HEK293 (cell line): ENCODE measurements at regions not wholly inside any gene's neighbourhood (a gene's known extent, or its start where the extent isn't known, plus 50 kb on each side); places are given as distances from the start of the nearest gene placed in this dataset.

Source experiments
- CTCF ChIA-PET: fragments of 350-600 bp; formaldehyde crosslinking; extraction: SDS; loops from one replicate; lab custom pipeline; 2021; ENCODE audit warnings: antibody characterized with exemption; lab: Yijun Ruan, JAX
- POLR2A ChIA-PET: fragments of 300-600 bp; formaldehyde crosslinking; extraction: SDS; loops from one replicate; lab custom pipeline; 2020; ENCODE audit warnings: antibody characterized with exemption, inconsistent platforms; lab: Yijun Ruan, JAX
- H3K27ac ChIP-seq: fragments of 200-500 bp; sonication (Bioruptor generic); 2 replicates; pipeline ENCODE4 v1.5.1; 2014; ENCODE audit warnings: low read depth, low read length, control low read depth, inconsistent platforms; ENCODE audit errors: extremely low read depth
- H3K36me3 ChIP-seq, 2 experiments: fragments of 200-500 bp in 1 of 2; sonication (Bioruptor generic) in 1 of 2; 1 replicate in 1 of 2; 2 replicates in 1 of 2; pipeline ENCODE4 v1.5.1; 2014 to 2017; ENCODE audit warnings: inconsistent platforms in 2 of 2, low read length in 2 of 2; ENCODE audit not compliant: control insufficient read depth in 2 of 2, insufficient read depth in 1 of 2
- H3K4me1 ChIP-seq: fragments of 200-500 bp; sonication (Bioruptor generic); 2 replicates; pipeline ENCODE4 v1.5.1; 2014; ENCODE audit warnings: mild to moderate bottlenecking, low read length, inconsistent platforms; ENCODE audit not compliant: control insufficient read depth, insufficient read depth
- H3K4me3 ChIP-seq: 2 replicates; pipeline ENCODE4 v1.5.1; 2011; ENCODE audit warnings: low read depth, mild to moderate bottlenecking, control low read depth, low read length, moderate library complexity
- H3K9me3 ChIP-seq: fragments of 200-500 bp; sonication (Bioruptor generic); 2 replicates; pipeline ENCODE4 v1.5.1; 2014; ENCODE audit warnings: low read depth, low read length, inconsistent platforms; ENCODE audit not compliant: control insufficient read depth, insufficient read depth
- ATF2 ChIP-seq: fragments of 450-650 bp; formaldehyde crosslinking; IDR thresholded peaks from 2 replicates; pipeline ENCODE4 v1.5.1; 2016; ENCODE audit warnings: missing biosample characterization, missing genetic modification characterization, low read depth
- BCL11A ChIP-seq: fragments of 450-650 bp; formaldehyde crosslinking; IDR thresholded peaks from 2 replicates; pipeline ENCODE4 v1.5.1; 2016; ENCODE audit warnings: low read depth, missing biosample characterization, missing genetic modification characterization
- HIC1 ChIP-seq: fragments of 450-650 bp; formaldehyde crosslinking; IDR thresholded peaks from 2 replicates; pipeline ENCODE4 v1.5.1; 2016; ENCODE audit warnings: missing biosample characterization, missing genetic modification characterization
- KLF10 ChIP-seq: fragments of 450-650 bp; IDR thresholded peaks from 2 replicates; pipeline ENCODE4 v1.5.1; 2018; ENCODE audit warnings: missing biosample characterization, mild to moderate bottlenecking, missing genetic modification characterization
- PATZ1 ChIP-seq: fragments of 450-650 bp; formaldehyde crosslinking; IDR thresholded peaks from 2 replicates; pipeline ENCODE4 v1.5.1; 2016; ENCODE audit warnings: missing biosample characterization, missing genetic modification characterization
- PBX3 ChIP-seq: sonication (generic); formaldehyde crosslinking; IDR thresholded peaks from 2 replicates; pipeline ENCODE4 v1.8.1; 2022; ENCODE audit warnings: mild to moderate bottlenecking, moderate library complexity, missing genetic modification reagents
- SCRT2 ChIP-seq: fragments of 450-650 bp; formaldehyde crosslinking; IDR thresholded peaks from 2 replicates; pipeline ENCODE4 v1.5.1; 2016; ENCODE audit warnings: missing biosample characterization, missing genetic modification characterization
- SP2 ChIP-seq: fragments of 450-650 bp; formaldehyde crosslinking; IDR thresholded peaks from 2 replicates; pipeline ENCODE4 v1.5.1; 2016; ENCODE audit warnings: missing biosample characterization, missing genetic modification characterization
- ZFHX2 ChIP-seq: fragments of 450-650 bp; formaldehyde crosslinking; conservative IDR thresholded peaks from 2 replicates; pipeline ENCODE4 v1.5.1; 2016; ENCODE audit warnings: missing biosample characterization, missing genetic modification characterization
- ZNF10 ChIP-seq: fragments of 450-650 bp; formaldehyde crosslinking; IDR thresholded peaks from 2 replicates; pipeline ENCODE4 v1.5.1; 2017; ENCODE audit warnings: missing biosample characterization, missing genetic modification characterization
- ZNF157 ChIP-seq: fragments of 450-650 bp; formaldehyde crosslinking; IDR thresholded peaks from 2 replicates; pipeline ENCODE4 v1.5.1; 2016; ENCODE audit warnings: missing biosample characterization, missing genetic modification characterization
- ZNF2 ChIP-seq: fragments of 450-650 bp; formaldehyde crosslinking; IDR thresholded peaks from 2 replicates; pipeline ENCODE4 v1.5.1; 2016; ENCODE audit warnings: missing biosample characterization, missing genetic modification characterization
- ZNF223 ChIP-seq: fragments of 450-650 bp; formaldehyde crosslinking; IDR thresholded peaks from 2 replicates; pipeline ENCODE4 v1.5.1; 2016; ENCODE audit warnings: missing biosample characterization, missing genetic modification characterization
- ZNF423 ChIP-seq: fragments of 450-650 bp; formaldehyde crosslinking; IDR thresholded peaks from 2 replicates; pipeline ENCODE4 v1.5.1; 2016; ENCODE audit warnings: missing biosample characterization, missing genetic modification characterization
- ZNF426 ChIP-seq: fragments of 450-650 bp; formaldehyde crosslinking; IDR thresholded peaks from 2 replicates; pipeline ENCODE4 v1.5.1; 2017; ENCODE audit warnings: missing biosample characterization, missing genetic modification characterization, mild to moderate bottlenecking, inconsistent platforms, moderate library complexity
- ZNF513 ChIP-seq: fragments of 450-650 bp; IDR thresholded peaks from 2 replicates; pipeline ENCODE4 v1.5.1; 2018; ENCODE audit warnings: missing biosample characterization, missing genetic modification characterization
- ZNF654 ChIP-seq: fragments of 450-650 bp; formaldehyde crosslinking; IDR thresholded peaks from 2 replicates; pipeline ENCODE4 v1.5.1; 2016; ENCODE audit warnings: low read depth, missing biosample characterization, missing genetic modification characterization
- TF ChIP-seq, protein P1 (sequence below): fragments of 450-650 bp; formaldehyde crosslinking; IDR thresholded peaks from 2 replicates; pipeline ENCODE4 v1.5.1; 2016; ENCODE audit warnings: missing biosample characterization, missing genetic modification characterization
- TF ChIP-seq, protein P2 (sequence below): fragments of 450-650 bp; formaldehyde crosslinking; IDR thresholded peaks from 2 replicates; pipeline ENCODE4 v1.5.1; 2016; ENCODE audit warnings: missing biosample characterization, missing genetic modification characterization

DNA sequence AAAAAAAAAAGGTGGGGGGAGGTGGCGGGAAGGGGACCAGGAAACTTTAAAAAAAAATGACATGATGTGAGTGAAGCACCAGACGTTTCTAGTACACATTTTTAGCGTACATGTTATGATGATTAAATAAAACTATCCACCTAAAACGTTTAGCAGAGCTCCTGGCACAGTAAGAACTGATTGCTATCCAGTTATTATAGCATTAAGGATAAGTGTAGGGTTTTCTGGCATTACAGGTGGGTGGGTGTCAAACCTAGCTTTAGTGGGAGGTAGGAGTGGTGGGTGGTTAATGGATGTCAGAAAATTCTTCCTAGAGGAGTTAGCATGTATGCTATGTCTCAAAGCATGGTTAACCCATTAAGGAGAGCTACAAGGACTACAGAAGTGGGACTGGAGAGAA lies 2329.5 kb downstream of the MAT2B start:
- ChIA-PET POLR2A (interaction anchor here (1.2 kb wide), 1 partner anchor 9 kb away, joined by 3 read pairs; no protein-coding TSS in a partner anchor), CTCF (no interaction called here)
- no peak overlapping the region for H3K27ac ChIP-seq
- H3K4me3 ChIP-seq, result no peak overlapping the region
- no peaks in the 10 kb centered on the region for H3K9me3 ChIP-seq
- no peaks in the 10 kb centered on the region for H3K36me3 ChIP-seq
- TF ChIP-seq SP2, result no peak
- TF ChIP-seq, protein P1, sequence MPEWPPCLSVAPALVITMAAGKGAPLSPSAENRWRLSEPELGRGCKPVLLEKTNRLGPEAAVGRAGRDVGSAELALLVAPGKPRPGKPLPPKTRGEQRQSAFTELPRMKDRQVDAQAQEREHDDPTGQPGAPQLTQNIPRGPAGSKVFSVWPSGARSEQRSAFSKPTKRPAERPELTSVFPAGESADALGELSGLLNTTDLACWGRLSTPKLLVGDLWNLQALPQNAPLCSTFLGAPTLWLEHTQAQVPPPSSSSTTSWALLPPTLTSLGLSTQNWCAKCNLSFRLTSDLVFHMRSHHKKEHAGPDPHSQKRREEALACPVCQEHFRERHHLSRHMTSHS (tag by site-specific recombination), result no peak
- TF ChIP-seq ZNF10 (tag by site-specific recombination), result no peak
- TF ChIP-seq PATZ1 (tag by site-specific recombination), result no peak
- TF ChIP-seq ZNF2 (tag by site-specific recombination), result no peak
- no peak for TF ChIP-seq ZNF223 (tag by site-specific recombination)
- no peak for TF ChIP-seq ATF2 (tag by site-specific recombination)
- TF ChIP-seq HIC1 (tag by site-specific recombination), result no peak
- TF ChIP-seq, protein P2, sequence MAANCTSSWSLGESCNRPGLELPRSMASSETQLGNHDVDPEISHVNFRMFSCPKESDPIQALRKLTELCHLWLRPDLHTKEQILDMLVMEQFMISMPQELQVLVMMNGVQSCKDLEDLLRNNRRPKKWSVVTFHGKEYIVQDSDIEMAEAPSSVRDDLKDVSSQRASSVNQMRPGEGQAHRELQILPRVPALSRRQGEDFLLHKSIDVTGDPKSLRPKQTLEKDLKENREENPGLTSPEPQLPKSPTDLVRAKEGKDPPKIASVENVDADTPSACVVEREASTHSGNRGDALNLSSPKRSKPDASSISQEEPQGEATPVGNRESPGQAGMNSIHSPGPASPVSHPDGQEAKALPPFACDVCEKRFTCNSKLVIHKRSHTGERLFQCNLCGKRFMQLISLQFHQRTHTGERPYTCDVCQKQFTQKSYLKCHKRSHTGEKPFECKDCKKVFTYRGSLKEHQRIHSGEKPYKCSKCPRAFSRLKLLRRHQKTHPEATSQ (tag by site-specific recombination), result no peak
- TF ChIP-seq ZNF423 (tag by site-specific recombination), result no peak
- no peak for TF ChIP-seq ZFHX2
- no peak for TF ChIP-seq PBX3 (CRISPR knock-in tag)
- TF ChIP-seq ZNF513 (tag by site-specific recombination), result no peak
- no peak for TF ChIP-seq BCL11A (tag by site-specific recombination)
- H3K4me1 ChIP-seq, result no peaks in the 10 kb centered on the region

DNA sequence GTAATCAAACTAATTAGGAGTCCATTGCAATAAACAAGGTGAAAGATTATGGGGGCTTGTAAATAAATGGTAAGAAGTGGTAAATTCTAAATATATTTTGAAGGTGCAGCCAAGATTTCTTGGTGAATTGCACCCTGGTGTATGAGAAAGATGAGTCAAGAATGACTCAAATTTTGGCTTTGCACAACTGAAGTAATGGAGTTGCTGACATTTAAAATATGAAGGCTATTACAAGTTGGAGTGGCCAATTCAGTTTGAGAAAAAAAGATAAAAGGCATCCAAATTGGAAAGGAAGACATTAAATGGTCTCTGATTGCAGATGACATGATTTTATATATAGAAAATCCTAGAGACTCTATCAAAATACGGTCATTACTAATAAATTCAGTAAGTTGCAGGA lies 2330.6 kb downstream of the MAT2B start:
- Histone ChIP-seq H3K36me3 (no peaks in the 10 kb centered on the region), H3K4me3 (no peak overlapping the region), H3K27ac (no peak overlapping the region), H3K9me3 (no peaks in the 10 kb centered on the region), H3K4me1 (no peaks in the 10 kb centered on the region)
- ChIA-PET CTCF (no interaction called here), POLR2A (no interaction called here)
- no peak for TF ChIP-seq ZFHX2
- no peak for TF ChIP-seq SCRT2 (tag by site-specific recombination)
- no peak for TF ChIP-seq ZNF654 (tag by site-specific recombination)
- no peak for TF ChIP-seq ZNF426 (tag by site-specific recombination)
- no peak for TF ChIP-seq KLF10
- TF ChIP-seq ZNF157, result no peak
- TF ChIP-seq, all 188 proteins: peak for 0
